HepG2 (cell line): ENCODE measurements at regions not wholly inside any gene's neighbourhood (a gene's known extent, or its start where the extent isn't known, plus 50 kb on each side); places are given as distances from the start of the nearest gene placed in this dataset.

Experiments
- ATAC-seq: fragments of 200-7000 bp; cut with Tn5 transposase; 3 replicates; pipeline ENCODE4 v1.9.1; 2020; ENCODE audit warnings: mild to moderate bottlenecking, moderate library complexity
- BruUV-seq: library from RNA; stranded (reverse); fragments of 400-500 nt; replicated peaks from 2 replicates; lab custom pipeline; 2021; lab: Mats Ljungman, UMichigan
- CTCF ChIA-PET: fragments of 300-600 bp; formaldehyde crosslinking; extraction: SDS; loops from one replicate; lab custom pipeline; 2021; ENCODE audit warnings: low total read pairs, inconsistent platforms, low intra/inter-chr PET ratio; lab: Yijun Ruan, JAX
- POLR2A ChIA-PET: fragments of 350-600 bp; sonication (Branson Sonifier 250); formaldehyde crosslinking; loops from one replicate; lab custom pipeline; 2020; ENCODE audit warnings: antibody characterized with exemption, inconsistent platforms; lab: Yijun Ruan, JAX
- DNase-seq: peaks from one replicate; pipeline ENCODE4 v3.0.0-alpha.2; 2015; ENCODE audit warnings: low spot score
- FAIRE-seq: peaks from 3 replicates; lab custom pipeline; 2011; peaks lifted over from hg19 to GRCh38; lab: Jason Lieb, UNC
- H2AFZ ChIP-seq: one replicate; pipeline ENCODE4 v1.6.1; 2011; ENCODE audit warnings: low read length, inconsistent platforms
- H3K27ac ChIP-seq: fragments of 300-600 bp; 3 replicates; pipeline ENCODE4 v1.8.0; 2011; ENCODE audit warnings: mixed run types, mild to moderate bottlenecking, mixed read lengths, low read length, inconsistent platforms; ENCODE audit not compliant: insufficient read depth; ENCODE audit errors: extremely low read length
- H3K27me3 ChIP-seq, 2 experiments: fragments of 200-600 bp in 1 of 2; 2 replicates in 1 of 2; 3 replicates in 1 of 2; pipeline versions ENCODE4 v1.6.0 to v1.8.0; 2011; ENCODE audit warnings: low read length in 2 of 2, mild to moderate bottlenecking in 2 of 2, moderate library complexity in 2 of 2, inconsistent platforms in 1 of 2; ENCODE audit not compliant: insufficient read depth in 2 of 2, control insufficient read depth in 1 of 2
- H3K36me3 ChIP-seq, 2 experiments: fragments of 200-600 bp in 1 of 2; replicated peaks in 1 of 2; 2 replicates in 1 of 2; 3 replicates in 1 of 2; pipeline versions ENCODE4 v1.5.1 to v1.8.0; 2011; ENCODE audit warnings: low read length in 2 of 2, inconsistent platforms in 1 of 2; ENCODE audit not compliant: insufficient read depth in 2 of 2, control insufficient read depth in 1 of 2
- H3K4me1 ChIP-seq: 2 replicates; pipeline ENCODE4 v1.5.1; 2012; ENCODE audit warnings: low read length, inconsistent platforms; ENCODE audit not compliant: insufficient read depth
- H3K4me2 ChIP-seq: 2 replicates; pipeline ENCODE4 v1.6.0; 2011; ENCODE audit warnings: low read depth, low read length, inconsistent platforms
- H3K4me3 ChIP-seq, 3 experiments: fragments of 200-600 bp in 1 of 3; sonication (generic), shearing (Covaris generic) in 1 of 3; replicated peaks in 1 of 3; 2 replicates each; pipeline ENCODE4 v1.5.1; 2011 to 2016; ENCODE audit warnings: low read length in 3 of 3, inconsistent platforms in 2 of 3, low read depth in 2 of 3, mild to moderate bottlenecking in 2 of 3, control low read depth in 1 of 3, mixed read lengths in 1 of 3; ENCODE audit not compliant: insufficient read depth in 1 of 3
- H3K79me2 ChIP-seq: one replicate; pipeline ENCODE4 v1.6.1; 2011; ENCODE audit warnings: low read length, inconsistent platforms; ENCODE audit not compliant: insufficient read depth
- H3K9ac ChIP-seq: 2 replicates; pipeline ENCODE4 v1.6.0; 2011; ENCODE audit warnings: mild to moderate bottlenecking, low read depth, low read length, inconsistent platforms; ENCODE audit not compliant: insufficient read depth
- H3K9me3 ChIP-seq: 2 replicates; pipeline ENCODE4 v1.5.1; 2012; ENCODE audit warnings: mild to moderate bottlenecking, low read length
- H4K20me1 ChIP-seq: 2 replicates; pipeline ENCODE4 v1.6.0; 2011; ENCODE audit warnings: inconsistent platforms, mild to moderate bottlenecking, low read length, moderate library complexity; ENCODE audit not compliant: insufficient read depth
- CCAR2 ChIP-seq: fragments of 200-400 bp; formaldehyde crosslinking; optimal IDR thresholded peaks from 2 replicates; pipeline ENCODE3; 2018; ENCODE audit warnings: low read depth, mild to moderate bottlenecking, low read length, moderate library complexity
- ETV6 ChIP-seq: sonication (generic); formaldehyde crosslinking; conservative IDR thresholded peaks from 2 replicates; pipeline ENCODE4 v1.4.0; 2020; ENCODE audit warnings: missing genetic modification reagents
- GPN1 ChIP-seq: sonication (generic); formaldehyde crosslinking; IDR thresholded peaks from 2 replicates; pipeline ENCODE4 v1.5.1; 2020; ENCODE audit warnings: missing genetic modification reagents, borderline replicate concordance
- MEIS1 ChIP-seq: sonication (generic); formaldehyde crosslinking; IDR thresholded peaks from 2 replicates; pipeline ENCODE4 v1.9.0; 2021; ENCODE audit warnings: mild to moderate bottlenecking, missing genetic modification reagents, moderate library complexity, borderline replicate concordance
- MYNN ChIP-seq: sonication (generic); formaldehyde crosslinking; IDR thresholded peaks from 2 replicates; pipeline ENCODE4 v1.4.0; 2020; ENCODE audit warnings: mild to moderate bottlenecking, low read depth, missing genetic modification reagents
- ZNF282 ChIP-seq: fragments of 450-650 bp; IDR thresholded peaks from 2 replicates; pipeline ENCODE4 v1.6.1; 2018; ENCODE audit not compliant: partially characterized antibody
- WGBS: methylation state at CpG from one replicate; pipeline ENCODE4 v1.1.6; 2017; ENCODE audit warnings: low lambda C conversion rate; 5-methylcytosine and 5-hydroxymethylcytosine counted together
- in situ Hi-C: cut with HindIII; loops from 2 replicates; pipeline ENCODE4 v1.10.0; 2017; ENCODE audit warnings: low pct_unique_long_range_greater_than_20kb; ENCODE audit not compliant: extremely low pct_ligation_motif_present
- intact Hi-C: fragments of 100-400 bp; cut with micrococcal nuclease; formaldehyde crosslinking; loops from one replicate; pipeline ENCODE4 v1.10.0; 2022; ENCODE audit not compliant: unreplicated experiment
- TF ChIP-seq, protein P1 (sequence below): sonication (generic); formaldehyde crosslinking; IDR thresholded peaks from 2 replicates; pipeline ENCODE4; 2020; ENCODE audit warnings: missing genetic modification reagents, mild to moderate bottlenecking, borderline replicate concordance
- TF ChIP-seq, protein P2 (sequence below): sonication (generic); formaldehyde crosslinking; IDR thresholded peaks from 2 replicates; pipeline ENCODE4 v1.8.0; 2022; ENCODE audit warnings: mild to moderate bottlenecking, missing genetic modification reagents, moderate library complexity
- TF ChIP-seq, protein P3 (sequence below): sonication (generic); formaldehyde crosslinking; IDR thresholded peaks from 2 replicates; pipeline ENCODE4 v1.4.0; 2020; ENCODE audit warnings: mild to moderate bottlenecking, low read depth, missing genetic modification reagents

DNA sequence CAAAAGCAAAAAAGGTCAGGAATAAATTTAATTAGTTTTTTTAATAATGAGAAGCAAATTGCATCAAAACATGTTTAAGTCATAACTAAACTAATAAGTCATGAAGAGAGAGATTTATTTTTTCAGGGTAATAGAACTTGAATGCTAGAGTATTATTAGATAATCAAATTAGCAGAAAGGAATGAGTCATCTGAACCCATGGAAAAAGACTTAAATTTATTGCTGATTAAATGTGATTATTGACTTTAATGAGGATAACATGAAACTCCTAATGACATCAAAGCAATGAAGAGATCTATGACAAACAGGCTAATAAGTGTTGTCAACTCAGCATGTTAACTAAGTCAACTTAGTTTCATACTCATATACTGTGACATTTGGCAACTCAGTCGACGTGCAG lies 264.2 kb downstream of the USP25 start (continued):
- TF ChIP-seq, protein P1, sequence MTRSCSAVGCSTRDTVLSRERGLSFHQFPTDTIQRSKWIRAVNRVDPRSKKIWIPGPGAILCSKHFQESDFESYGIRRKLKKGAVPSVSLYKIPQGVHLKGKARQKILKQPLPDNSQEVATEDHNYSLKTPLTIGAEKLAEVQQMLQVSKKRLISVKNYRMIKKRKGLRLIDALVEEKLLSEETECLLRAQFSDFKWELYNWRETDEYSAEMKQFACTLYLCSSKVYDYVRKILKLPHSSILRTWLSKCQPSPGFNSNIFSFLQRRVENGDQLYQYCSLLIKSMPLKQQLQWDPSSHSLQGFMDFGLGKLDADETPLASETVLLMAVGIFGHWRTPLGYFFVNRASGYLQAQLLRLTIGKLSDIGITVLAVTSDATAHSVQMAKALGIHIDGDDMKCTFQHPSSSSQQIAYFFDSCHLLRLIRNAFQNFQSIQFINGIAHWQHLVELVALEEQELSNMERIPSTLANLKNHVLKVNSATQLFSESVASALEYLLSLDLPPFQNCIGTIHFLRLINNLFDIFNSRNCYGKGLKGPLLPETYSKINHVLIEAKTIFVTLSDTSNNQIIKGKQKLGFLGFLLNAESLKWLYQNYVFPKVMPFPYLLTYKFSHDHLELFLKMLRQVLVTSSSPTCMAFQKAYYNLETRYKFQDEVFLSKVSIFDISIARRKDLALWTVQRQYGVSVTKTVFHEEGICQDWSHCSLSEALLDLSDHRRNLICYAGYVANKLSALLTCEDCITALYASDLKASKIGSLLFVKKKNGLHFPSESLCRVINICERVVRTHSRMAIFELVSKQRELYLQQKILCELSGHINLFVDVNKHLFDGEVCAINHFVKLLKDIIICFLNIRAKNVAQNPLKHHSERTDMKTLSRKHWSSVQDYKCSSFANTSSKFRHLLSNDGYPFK (CRISPR knock-in tag): no peak
- TF ChIP-seq, protein P2, sequence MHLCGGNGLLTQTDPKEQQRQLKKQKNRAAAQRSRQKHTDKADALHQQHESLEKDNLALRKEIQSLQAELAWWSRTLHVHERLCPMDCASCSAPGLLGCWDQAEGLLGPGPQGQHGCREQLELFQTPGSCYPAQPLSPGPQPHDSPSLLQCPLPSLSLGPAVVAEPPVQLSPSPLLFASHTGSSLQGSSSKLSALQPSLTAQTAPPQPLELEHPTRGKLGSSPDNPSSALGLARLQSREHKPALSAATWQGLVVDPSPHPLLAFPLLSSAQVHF (CRISPR knock-in tag): no peak

- ChIA-PET POLR2A (no interaction called here), CTCF (no interaction called here)
- intact Hi-C loops: loop anchor here (5.0 kb wide), 1 partner anchor 333 kb away; no protein-coding TSS in a partner anchor
- H3K9me3 ChIP-seq: no peaks in the 10 kb centered on the region
- BruUV-seq: no TSS peak
- H3K79me2 ChIP-seq: no peaks in the 10 kb centered on the region
- in situ Hi-C loops: no loop called here
- H3K36me3 ChIP-seq: no peaks in the 10 kb centered on the region
- H2AFZ ChIP-seq: no peak overlapping the region
- H3K4me3 ChIP-seq: no peak overlapping the region
- no peaks in the 10 kb centered on the region for H3K27me3 ChIP-seq
- no peak overlapping the region for H3K9ac ChIP-seq
- H3K4me2 ChIP-seq: no peak overlapping the region
- DNase-seq (no peak), ATAC-seq (no peak), FAIRE-seq (no peak)
- no peaks in the 10 kb centered on the region for H4K20me1 ChIP-seq
- 72% methylated on average over 4 of the region's 4 CpGs for WGBS
- TF ChIP-seq ETV6 (CRISPR knock-in tag): no peak
- TF ChIP-seq CCAR2: no peak
- TF ChIP-seq ZNF282: no peak
- TF ChIP-seq MYNN (CRISPR knock-in tag): no peak
- no peak for TF ChIP-seq MEIS1 (CRISPR knock-in tag)
- TF ChIP-seq, protein P3, sequence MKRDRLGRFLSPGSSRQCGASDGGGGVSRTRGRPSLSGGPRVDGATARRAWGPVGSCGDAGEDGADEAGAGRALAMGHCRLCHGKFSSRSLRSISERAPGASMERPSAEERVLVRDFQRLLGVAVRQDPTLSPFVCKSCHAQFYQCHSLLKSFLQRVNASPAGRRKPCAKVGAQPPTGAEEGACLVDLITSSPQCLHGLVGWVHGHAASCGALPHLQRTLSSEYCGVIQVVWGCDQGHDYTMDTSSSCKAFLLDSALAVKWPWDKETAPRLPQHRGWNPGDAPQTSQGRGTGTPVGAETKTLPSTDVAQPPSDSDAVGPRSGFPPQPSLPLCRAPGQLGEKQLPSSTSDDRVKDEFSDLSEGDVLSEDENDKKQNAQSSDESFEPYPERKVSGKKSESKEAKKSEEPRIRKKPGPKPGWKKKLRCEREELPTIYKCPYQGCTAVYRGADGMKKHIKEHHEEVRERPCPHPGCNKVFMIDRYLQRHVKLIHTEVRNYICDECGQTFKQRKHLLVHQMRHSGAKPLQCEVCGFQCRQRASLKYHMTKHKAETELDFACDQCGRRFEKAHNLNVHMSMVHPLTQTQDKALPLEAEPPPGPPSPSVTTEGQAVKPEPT (CRISPR knock-in tag): no peak
- TF ChIP-seq GPN1: no peak
- H3K4me1 ChIP-seq: no peaks in the 10 kb centered on the region
- H3K27ac ChIP-seq: no peak overlapping the region
These were observed 270.0 kb downstream of the USP25 start for GRCh38 chr21:15999741-16000140.
